Chondrocyte (in vitro differentiated cells): ENCODE measurements at regions not wholly inside any gene's neighbourhood (a gene's known extent, or its start where the extent isn't known, plus 50 kb on each side); places are given as distances from the start of the nearest gene placed in this dataset.

ENCODE experiments used
- DNase-seq: peaks from one replicate; pipeline ENCODE4 v3.0.0; 2021; ENCODE audit warnings: mixed read lengths, low spot score
- H3K27ac Mint-ChIP-seq: one replicate; pipeline ENCODE4 v1.8.0; 2021; ENCODE audit warnings: mild to moderate bottlenecking, moderate library complexity, mixed read lengths; ENCODE audit not compliant: unreplicated experiment
- H3K27me3 Mint-ChIP-seq: 2 replicates; pipeline ENCODE4 v1.8.0; 2021; ENCODE audit warnings: low read depth, mixed read lengths
- H3K36me3 Mint-ChIP-seq: 2 replicates; pipeline ENCODE4 v1.8.0; 2021; ENCODE audit warnings: low read depth, mixed read lengths
- H3K4me1 Mint-ChIP-seq: 2 replicates; pipeline ENCODE4 v1.8.0; 2021; ENCODE audit warnings: low read depth, mild to moderate bottlenecking, mixed read lengths
- H3K4me3 Mint-ChIP-seq: one replicate; pipeline ENCODE4 v1.8.0; 2021; ENCODE audit warnings: mild to moderate bottlenecking, moderate library complexity, mixed read lengths; ENCODE audit not compliant: unreplicated experiment
- H3K9me3 Mint-ChIP-seq: 2 replicates; pipeline ENCODE4 v1.8.0; 2021; ENCODE audit warnings: low read depth, mixed read lengths
- TF ChIP-seq, protein P1 (sequence below): fragments of 200-600 bp; sonication (generic); IDR thresholded peaks from 2 replicates; pipeline ENCODE4 v1.5.0; 2021; ENCODE audit warnings: antibody characterized with exemption, mild to moderate bottlenecking, moderate library complexity

DNA sequence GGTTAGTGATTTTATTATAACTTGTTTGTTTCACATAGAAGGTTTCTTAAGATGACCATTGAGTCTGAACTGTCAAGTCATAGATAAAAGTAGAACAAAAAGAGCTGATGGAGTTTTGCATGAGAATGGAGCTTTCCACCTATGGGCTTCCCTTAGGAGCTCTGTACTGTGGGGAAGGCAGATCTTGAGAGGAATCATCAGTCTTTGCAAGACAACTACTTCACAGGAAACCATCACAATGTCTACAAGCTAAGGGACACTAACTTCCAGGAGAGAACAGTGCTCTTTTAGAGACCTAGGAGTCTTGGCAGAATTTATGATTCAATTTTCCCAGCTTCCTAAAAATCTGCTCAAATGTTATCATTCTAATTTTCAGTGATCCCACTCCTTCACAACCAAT, 78.2 kb downstream of the FBXO5 start:
- Mint-ChIP-seq H3K27me3 (peaks cover 34% of the 10 kb centered on the region), H3K27ac (no peak overlapping the region), H3K4me3 (no peak overlapping the region), H3K9me3 (no peaks in the 10 kb centered on the region), H3K4me1 (no peaks in the 10 kb centered on the region), H3K36me3 (no peaks in the 10 kb centered on the region)
- no peak for DNase-seq
- TF ChIP-seq, protein P1, sequence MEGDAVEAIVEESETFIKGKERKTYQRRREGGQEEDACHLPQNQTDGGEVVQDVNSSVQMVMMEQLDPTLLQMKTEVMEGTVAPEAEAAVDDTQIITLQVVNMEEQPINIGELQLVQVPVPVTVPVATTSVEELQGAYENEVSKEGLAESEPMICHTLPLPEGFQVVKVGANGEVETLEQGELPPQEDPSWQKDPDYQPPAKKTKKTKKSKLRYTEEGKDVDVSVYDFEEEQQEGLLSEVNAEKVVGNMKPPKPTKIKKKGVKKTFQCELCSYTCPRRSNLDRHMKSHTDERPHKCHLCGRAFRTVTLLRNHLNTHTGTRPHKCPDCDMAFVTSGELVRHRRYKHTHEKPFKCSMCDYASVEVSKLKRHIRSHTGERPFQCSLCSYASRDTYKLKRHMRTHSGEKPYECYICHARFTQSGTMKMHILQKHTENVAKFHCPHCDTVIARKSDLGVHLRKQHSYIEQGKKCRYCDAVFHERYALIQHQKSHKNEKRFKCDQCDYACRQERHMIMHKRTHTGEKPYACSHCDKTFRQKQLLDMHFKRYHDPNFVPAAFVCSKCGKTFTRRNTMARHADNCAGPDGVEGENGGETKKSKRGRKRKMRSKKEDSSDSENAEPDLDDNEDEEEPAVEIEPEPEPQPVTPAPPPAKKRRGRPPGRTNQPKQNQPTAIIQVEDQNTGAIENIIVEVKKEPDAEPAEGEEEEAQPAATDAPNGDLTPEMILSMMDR, result no peak

DNA sequence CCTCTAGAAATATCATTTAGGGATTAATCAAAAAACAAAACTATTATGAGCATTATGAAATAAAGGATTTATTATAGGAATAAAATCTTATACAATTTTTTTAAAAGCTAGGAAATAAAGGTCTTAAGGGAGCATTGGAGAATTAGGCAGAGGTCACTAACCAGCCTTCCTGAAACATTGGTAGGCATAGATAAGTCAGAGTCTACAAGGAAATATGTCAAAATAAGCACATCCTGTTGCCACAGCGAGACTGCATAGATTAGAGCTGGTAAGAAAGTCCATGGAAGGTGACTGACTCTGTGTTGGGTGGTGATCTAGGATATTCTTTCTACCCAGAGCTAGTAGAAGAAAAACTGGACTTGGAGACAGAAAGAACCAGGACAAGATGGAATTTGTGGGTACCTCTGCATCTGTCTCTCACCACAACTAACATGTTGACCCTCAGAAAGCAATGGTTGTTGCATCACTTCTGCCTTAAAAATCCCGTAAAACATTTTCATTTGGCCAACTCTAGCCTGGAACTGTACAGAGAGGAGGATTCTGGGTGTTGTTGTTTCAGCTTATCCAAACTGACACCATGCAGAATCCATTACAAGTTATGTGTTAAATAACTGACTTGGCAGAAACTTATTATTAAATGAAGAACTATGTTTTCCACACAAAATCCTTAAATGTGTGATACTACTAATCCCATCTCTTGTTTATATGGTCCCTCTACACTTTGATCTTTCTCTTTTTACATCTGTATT, 77.1 kb downstream of the FBXO5 start:
- DNase-seq, result no peak
- peaks cover 35% of the 10 kb centered on the region for H3K27me3 Mint-ChIP-seq
- H3K4me1 Mint-ChIP-seq, result no peaks in the 10 kb centered on the region
- H3K9me3 Mint-ChIP-seq, result no peaks in the 10 kb centered on the region
- H3K36me3 Mint-ChIP-seq, result no peaks in the 10 kb centered on the region
- H3K4me3 Mint-ChIP-seq, result no peak overlapping the region
- no peak overlapping the region for H3K27ac Mint-ChIP-seq
- TF ChIP-seq, protein P1, result no peak

DNA sequence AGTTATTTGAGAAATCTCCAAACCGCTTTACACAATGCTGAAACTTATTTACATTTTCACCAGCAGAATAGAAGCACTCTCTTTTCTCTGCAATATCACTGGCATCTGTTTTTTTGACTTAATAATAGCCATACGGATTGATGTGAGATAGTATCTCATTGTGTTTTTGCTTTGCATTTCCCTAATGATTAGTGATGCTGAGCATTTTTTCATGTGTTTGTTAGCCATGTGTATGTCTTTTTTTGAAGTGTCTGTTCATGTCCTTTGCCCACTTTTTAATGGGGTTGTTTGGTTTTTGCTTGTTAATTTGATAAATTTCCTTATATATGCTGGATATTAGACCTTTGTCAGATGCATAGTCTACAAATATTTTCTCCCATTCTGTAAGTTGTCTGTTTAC, 73.6 kb downstream of the FBXO5 start:
- H3K4me3 Mint-ChIP-seq, result no peak overlapping the region
- H3K9me3 Mint-ChIP-seq, result peaks cover 15% of the 10 kb centered on the region
- H3K4me1 Mint-ChIP-seq, result no peaks in the 10 kb centered on the region
- DNase-seq, result no peak
- TF ChIP-seq, protein P1, result no peak
- no peaks in the 10 kb centered on the region for H3K36me3 Mint-ChIP-seq
- H3K27me3 Mint-ChIP-seq, result peaks cover 20% of the 10 kb centered on the region
- H3K27ac Mint-ChIP-seq, result no peak overlapping the region

DNA sequence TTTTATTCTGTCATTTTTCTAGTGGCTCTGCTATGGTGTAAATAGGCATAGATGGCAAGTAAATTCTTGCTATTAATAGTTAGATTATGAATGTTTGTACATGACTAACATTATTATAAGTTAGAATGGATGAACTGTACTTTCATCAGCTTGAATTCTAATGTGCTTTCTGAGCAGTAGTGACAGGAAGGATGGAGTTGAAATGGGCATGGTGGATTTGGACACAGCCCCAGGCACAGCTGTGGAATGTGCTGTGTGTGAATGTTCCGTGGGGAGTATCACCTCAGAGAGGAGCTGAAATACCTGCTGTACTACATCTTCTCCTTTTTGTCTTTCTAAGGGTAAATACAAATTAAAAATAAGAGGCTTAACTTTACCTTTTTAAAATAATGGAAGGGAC, 66.8 kb downstream of the FBXO5 start:
- no peaks in the 10 kb centered on the region for H3K36me3 Mint-ChIP-seq
- TF ChIP-seq, protein P1, result no peak
- no peaks in the 10 kb centered on the region for H3K4me1 Mint-ChIP-seq
- H3K4me3 Mint-ChIP-seq, result no peak overlapping the region
- H3K27me3 Mint-ChIP-seq, result peaks cover 13% of the 10 kb centered on the region
- peaks cover 17% of the 10 kb centered on the region for H3K9me3 Mint-ChIP-seq
- DNase-seq, result no peak
- no peak overlapping the region for H3K27ac Mint-ChIP-seq

DNA sequence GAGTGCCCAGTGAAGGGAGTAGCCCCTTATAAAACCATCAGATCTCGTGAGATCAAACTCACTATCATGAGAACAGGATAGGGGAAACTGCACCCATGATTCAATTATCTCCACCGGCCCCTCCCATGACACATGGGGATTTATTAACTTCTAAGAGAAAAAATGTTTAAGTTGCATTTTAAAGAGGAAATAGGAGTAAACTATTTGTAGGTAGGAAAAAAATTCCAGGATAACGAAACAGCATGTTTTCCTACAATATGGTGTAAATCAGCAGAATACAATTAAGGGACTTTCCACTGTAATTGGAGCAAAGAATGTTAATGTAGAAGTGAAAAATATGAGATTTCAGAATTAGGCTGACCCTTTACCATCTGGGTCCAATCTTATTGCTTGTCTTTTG, 63.9 kb downstream of the FBXO5 start:
- no peak for DNase-seq
- H3K27ac Mint-ChIP-seq, result no peak overlapping the region
- no peak overlapping the region for H3K4me3 Mint-ChIP-seq
- H3K9me3 Mint-ChIP-seq, result peaks cover 4% of the 10 kb centered on the region
- no peaks in the 10 kb centered on the region for H3K36me3 Mint-ChIP-seq
- TF ChIP-seq, protein P1, result no peak
- H3K4me1 Mint-ChIP-seq, result no peaks in the 10 kb centered on the region
- peaks cover 10% of the 10 kb centered on the region for H3K27me3 Mint-ChIP-seq
